Astrocyte (in vitro differentiated cells and primary cell): ENCODE measurements at regions not wholly inside any gene's neighbourhood (a gene's known extent, or its start where the extent isn't known, plus 50 kb on each side); places are given as distances from the start of the nearest gene placed in this dataset.

Experiments used
- DNase-seq: peaks from one replicate; pipeline ENCODE4 v3.0.0-alpha.2; 2010; ENCODE audit warnings: low read depth
- FAIRE-seq: peaks from 2 replicates; lab custom pipeline; 2011; peaks lifted over from hg19 to GRCh38; lab: Jason Lieb, UNC
- H2AFZ ChIP-seq: 2 replicates; pipeline ENCODE4 v1.6.0; 2012; ENCODE audit warnings: low read depth, low read length, inconsistent platforms
- H3K27ac ChIP-seq: 2 replicates; pipeline ENCODE4 v1.5.1; 2011; ENCODE audit warnings: low read depth, low read length, inconsistent platforms
- H3K27me3 ChIP-seq: 2 replicates; pipeline ENCODE4 v1.6.0; 2011; ENCODE audit warnings: low read length, inconsistent platforms; ENCODE audit not compliant: insufficient read depth
- H3K36me3 ChIP-seq: 2 replicates; pipeline ENCODE4 v1.5.1; 2011; ENCODE audit warnings: low read length, inconsistent platforms; ENCODE audit not compliant: insufficient read depth
- H3K4me1 ChIP-seq: 2 replicates; pipeline ENCODE4 v1.5.1; 2011; ENCODE audit warnings: low read length, inconsistent platforms; ENCODE audit not compliant: insufficient read depth
- H3K4me2 ChIP-seq: 2 replicates; pipeline ENCODE4 v1.6.0; 2012; ENCODE audit warnings: low read length, inconsistent platforms
- H3K4me3 ChIP-seq: 2 replicates; pipeline ENCODE4 v1.5.1; 2011; ENCODE audit warnings: low read depth, mild to moderate bottlenecking, low read length, inconsistent platforms; ENCODE audit not compliant: insufficient read depth
- H3K79me2 ChIP-seq: 2 replicates; pipeline ENCODE4 v1.6.0; 2012; ENCODE audit warnings: mild to moderate bottlenecking, low read length, inconsistent platforms; ENCODE audit not compliant: insufficient read depth
- H3K9ac ChIP-seq: 2 replicates; pipeline ENCODE4 v1.6.0; 2012; ENCODE audit warnings: mild to moderate bottlenecking, low read length, inconsistent platforms
- H3K9me3 ChIP-seq: 2 replicates; pipeline ENCODE4 v1.5.1; 2012; ENCODE audit warnings: low read depth, mild to moderate bottlenecking, low read length, inconsistent platforms; ENCODE audit not compliant: insufficient read depth
- H4K20me1 ChIP-seq: 2 replicates; pipeline ENCODE4 v1.6.0; 2012; ENCODE audit warnings: low read length, inconsistent platforms; ENCODE audit not compliant: insufficient read depth
- H3K27ac Mint-ChIP-seq: one replicate; pipeline ENCODE4 v1.8.0; 2021; ENCODE audit warnings: mild to moderate bottlenecking, mixed read lengths; ENCODE audit not compliant: unreplicated experiment
- H3K27me3 Mint-ChIP-seq: one replicate; pipeline ENCODE4 v1.8.0; 2021; ENCODE audit warnings: low read depth, mixed read lengths; ENCODE audit not compliant: unreplicated experiment
- H3K36me3 Mint-ChIP-seq: one replicate; pipeline ENCODE4 v1.8.0; 2021; ENCODE audit warnings: low read depth, mixed read lengths; ENCODE audit not compliant: unreplicated experiment
- H3K4me1 Mint-ChIP-seq: one replicate; pipeline ENCODE4 v1.8.0; 2021; ENCODE audit warnings: low read depth, mixed read lengths; ENCODE audit not compliant: unreplicated experiment
- H3K4me3 Mint-ChIP-seq: one replicate; pipeline ENCODE4 v1.8.0; 2021; ENCODE audit warnings: mild to moderate bottlenecking, moderate library complexity, mixed read lengths; ENCODE audit not compliant: unreplicated experiment
- H3K9me3 Mint-ChIP-seq: one replicate; pipeline ENCODE4 v1.8.0; 2021; ENCODE audit warnings: mild to moderate bottlenecking, mixed read lengths; ENCODE audit not compliant: unreplicated experiment
- CTCF ChIP-seq: IDR thresholded peaks from 2 replicates; pipeline ENCODE4 v1.5.1; 2011; ENCODE audit warnings: low read depth, mild to moderate bottlenecking, inconsistent platforms, low read length, moderate library complexity; ENCODE audit not compliant: insufficient read depth
- EZH2 ChIP-seq: IDR thresholded peaks from 2 replicates; pipeline ENCODE4 v1.6.1; 2012; ENCODE audit warnings: mild to moderate bottlenecking, low read length, inconsistent platforms; ENCODE audit not compliant: insufficient read depth

GRCh38 chrX:131633285-131633917 lies 89.5 kb downstream of the OR13H1 start:
- H3K9me3 ChIP-seq: no peaks in the 10 kb centered on the region
- no peaks in the 10 kb centered on the region for H3K9me3 Mint-ChIP-seq
- TF ChIP-seq EZH2 (no peak), CTCF (peak; percentile 69)
- H3K4me2 ChIP-seq: no peak overlapping the region
- no peaks in the 10 kb centered on the region for H3K4me1 Mint-ChIP-seq
- H4K20me1 ChIP-seq: no peaks in the 10 kb centered on the region
- peak; percentile 89 for FAIRE-seq
- no peak overlapping the region for H3K4me3 Mint-ChIP-seq
- H3K4me3 ChIP-seq: no peak overlapping the region
- no peaks in the 10 kb centered on the region for H3K36me3 Mint-ChIP-seq
- H3K27me3 Mint-ChIP-seq: no peaks in the 10 kb centered on the region
- no peak overlapping the region for H3K9ac ChIP-seq
- H3K79me2 ChIP-seq: no peaks in the 10 kb centered on the region
- no peak overlapping the region for H2AFZ ChIP-seq
- no peak overlapping the region for H3K27ac Mint-ChIP-seq
- no peaks in the 10 kb centered on the region for H3K36me3 ChIP-seq
- no peaks in the 10 kb centered on the region for H3K4me1 ChIP-seq
- peak; percentile 14 for DNase-seq
- no peak overlapping the region for H3K27ac ChIP-seq
- no peaks in the 10 kb centered on the region for H3K27me3 ChIP-seq

DNA sequence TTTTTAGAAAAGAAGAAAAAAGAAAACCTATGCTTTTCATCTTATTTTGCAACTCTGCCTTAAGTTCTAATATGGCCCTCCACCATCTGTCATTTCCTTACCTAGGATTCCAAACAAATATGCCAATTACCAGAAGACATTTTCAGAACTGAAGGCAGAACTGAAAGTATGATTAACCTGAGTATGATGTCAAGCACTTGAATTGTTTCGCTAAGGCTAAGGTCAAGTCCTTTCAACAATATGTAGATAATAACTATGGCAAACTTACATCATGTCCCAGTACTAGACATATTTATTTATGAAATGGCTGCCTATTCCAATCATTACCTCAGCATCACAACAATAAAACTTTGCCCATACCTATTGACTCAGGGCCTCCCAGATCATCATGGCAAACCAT lies 91.0 kb downstream of the OR13H1 start:
- no peak for FAIRE-seq

More for the DNA sequence above, 91.0 kb downstream of the OR13H1 start:
- no peaks in the 10 kb centered on the region for H3K27me3 Mint-ChIP-seq
- no peaks in the 10 kb centered on the region for H3K36me3 Mint-ChIP-seq
- Histone ChIP-seq H3K36me3 (no peaks in the 10 kb centered on the region), H3K4me3 (no peak overlapping the region), H3K79me2 (no peaks in the 10 kb centered on the region), H2AFZ (no peak overlapping the region), H3K4me2 (no peak overlapping the region), H3K27me3 (no peaks in the 10 kb centered on the region), H3K9ac (no peak overlapping the region), H3K9me3 (no peaks in the 10 kb centered on the region), H3K4me1 (no peaks in the 10 kb centered on the region), H4K20me1 (no peaks in the 10 kb centered on the region), H3K27ac (no peak overlapping the region)
- H3K4me1 Mint-ChIP-seq: no peaks in the 10 kb centered on the region
- H3K27ac Mint-ChIP-seq: no peak overlapping the region
- no peaks in the 10 kb centered on the region for H3K9me3 Mint-ChIP-seq
- DNase-seq: no peak
- TF ChIP-seq EZH2 (no peak), CTCF (no peak)
- no peak overlapping the region for H3K4me3 Mint-ChIP-seq
